SK-N-SH (cell line): ENCODE measurements at regions not wholly inside any gene's neighbourhood (a gene's known extent, or its start where the extent isn't known, plus 50 kb on each side); places are given as distances from the start of the nearest gene placed in this dataset.

Source experiments
- CTCF ChIA-PET: fragments of 300-600, 350-600 bp; formaldehyde crosslinking; extraction: SDS; loops from one replicate; lab custom pipeline; 2021; lab: Yijun Ruan, JAX
- POLR2A ChIA-PET: fragments of 350-600 bp; sonication (Branson Sonifier 250); formaldehyde crosslinking; extraction: SDS; loops from one replicate; lab custom pipeline; 2020; ENCODE audit warnings: antibody characterized with exemption, inconsistent platforms; lab: Yijun Ruan, JAX
- DNase-seq: peaks from one replicate; pipeline ENCODE4 v3.0.0; 2012
- H2AFZ ChIP-seq: fragments of 200-600 bp; sonication (generic); 2 replicates; pipeline ENCODE4 v1.8.1; 2016; ENCODE audit warnings: antibody characterized with exemption, mild to moderate bottlenecking, low read depth
- H3F3A ChIP-seq: fragments of 200-600 bp; sonication (generic); replicated peaks from 2 replicates; pipeline ENCODE3; 2016; ENCODE audit warnings: antibody characterized with exemption, mild to moderate bottlenecking; ENCODE audit not compliant: insufficient read depth
- H3K27ac ChIP-seq, 2 experiments: fragments of 200-500 bp in 1 of 2; fragments of 200-600 bp in 1 of 2; sonication (Bioruptor generic) in 1 of 2; sonication (generic), shearing (Covaris generic) in 1 of 2; 2 replicates each; pipeline versions ENCODE4 v1.5.1 to v1.6.1; 2014 to 2016; ENCODE audit warnings: low read depth in 2 of 2, inconsistent platforms in 1 of 2, low read length in 1 of 2, mild to moderate bottlenecking in 1 of 2, mixed read lengths in 1 of 2
- H3K27me3 ChIP-seq: fragments of 200-600 bp; sonication (generic), shearing (Covaris generic); 2 replicates; pipeline ENCODE4 v1.6.1; 2016; ENCODE audit warnings: mixed run types; ENCODE audit not compliant: insufficient read depth
- H3K36me3 ChIP-seq, 2 experiments: fragments of 200-500 bp in 1 of 2; fragments of 200-600 bp in 1 of 2; sonication (Bioruptor generic) in 1 of 2; sonication (generic) in 1 of 2; replicated peaks in 1 of 2; 2 replicates each; pipeline versions ENCODE3 to v1.5.1; 2014 to 2016; ENCODE audit warnings: low read length in 1 of 2, mild to moderate bottlenecking in 1 of 2; ENCODE audit not compliant: insufficient read depth in 2 of 2, control insufficient read depth in 1 of 2
- H3K4me1 ChIP-seq, 2 experiments: fragments of 200-500 bp in 1 of 2; fragments of 200-600 bp in 1 of 2; sonication (Bioruptor generic) in 1 of 2; sonication (generic), shearing (Covaris generic) in 1 of 2; 2 replicates each; pipeline versions ENCODE4 v1.5.1 to v1.6.1; 2014 to 2016; ENCODE audit warnings: low read depth in 1 of 2, low read length in 1 of 2, mixed run types in 1 of 2; ENCODE audit not compliant: insufficient read depth in 2 of 2, control insufficient read depth in 1 of 2
- H3K4me2 ChIP-seq: fragments of 200-600 bp; sonication (generic), shearing (Covaris generic); 2 replicates; pipeline ENCODE4 v1.6.1; 2017; ENCODE audit warnings: mixed run types
- H3K4me3 ChIP-seq, 2 experiments: fragments of 200-500 bp in 1 of 2; fragments of 200-600 bp in 1 of 2; sonication (Bioruptor generic) in 1 of 2; sonication (generic), shearing (Covaris generic) in 1 of 2; 2 replicates each; pipeline versions ENCODE4 v1.5.1 to v1.8.1; 2014 to 2016; ENCODE audit warnings: low read depth in 2 of 2, inconsistent platforms in 1 of 2, low read length in 1 of 2, mild to moderate bottlenecking in 1 of 2, mixed read lengths in 1 of 2, moderate library complexity in 1 of 2
- H3K79me2 ChIP-seq: fragments of 200-600 bp; sonication (generic); 2 replicates; pipeline ENCODE4 v1.8.1; 2017; ENCODE audit warnings: mild to moderate bottlenecking; ENCODE audit not compliant: insufficient read depth
- H3K9ac ChIP-seq: fragments of 200-600 bp; sonication (generic); 2 replicates; pipeline ENCODE4 v1.6.1; 2017; ENCODE audit warnings: mixed run types
- H3K9me2 ChIP-seq: fragments of 200-600 bp; sonication (generic); 2 replicates; pipeline ENCODE4 v1.6.1; 2017; ENCODE audit warnings: mixed run types
- H3K9me3 ChIP-seq: fragments of 200-600 bp; sonication (generic); 2 replicates; pipeline ENCODE4 v1.6.1; 2017; ENCODE audit warnings: mixed run types, mild to moderate bottlenecking, moderate library complexity
- H4K20me1 ChIP-seq: fragments of 200-600 bp; sonication (generic); 2 replicates; pipeline ENCODE4 v1.6.1; 2017; ENCODE audit warnings: mild to moderate bottlenecking, mixed run types; ENCODE audit not compliant: insufficient read depth
- EP300 ChIP-seq, 2 experiments: IDR thresholded peaks; 2 replicates each; pipeline versions ENCODE4 v1.4.0 to v1.6.1; 2012; ENCODE audit warnings: borderline replicate concordance in 1 of 2, low read depth in 1 of 2, low read length in 1 of 2
- FOXJ3 ChIP-seq: sonication (generic); formaldehyde crosslinking; IDR thresholded peaks from 2 replicates; pipeline ENCODE4 v1.5.1; 2020; ENCODE audit warnings: mild to moderate bottlenecking, missing genetic modification reagents
- FOXM1 ChIP-seq: IDR thresholded peaks from 2 replicates; pipeline ENCODE4 v1.4.0; 2012; ENCODE audit warnings: low read depth, mild to moderate bottlenecking
- GATA2 ChIP-seq: sonication (generic); formaldehyde crosslinking; IDR thresholded peaks from 2 replicates; pipeline ENCODE4 v1.5.0; 2020; ENCODE audit warnings: mild to moderate bottlenecking, missing genetic modification reagents
- IRF3 ChIP-seq: fragments of 150-350 bp; IDR thresholded peaks from 2 replicates; pipeline ENCODE4 v1.6.1; 2016; ENCODE audit warnings: mild to moderate bottlenecking, low read depth, low read length
- JUND ChIP-seq: IDR thresholded peaks from 2 replicates; pipeline ENCODE4 v1.4.0; 2012
- MEF2A ChIP-seq: IDR thresholded peaks from 2 replicates; pipeline ENCODE4 v1.4.0; 2012; ENCODE audit warnings: low read depth, borderline replicate concordance
- NFIC ChIP-seq: IDR thresholded peaks from 2 replicates; pipeline ENCODE4 v1.4.0; 2012; ENCODE audit warnings: borderline replicate concordance
- NRF1 ChIP-seq: IDR thresholded peaks from 2 replicates; pipeline ENCODE4 v1.6.1; 2012; ENCODE audit warnings: low read depth, mild to moderate bottlenecking, low read length
- PBX3 ChIP-seq: IDR thresholded peaks from 2 replicates; pipeline ENCODE4; 2012
- POLR2AphosphoS5 ChIP-seq: IDR thresholded peaks from 2 replicates; pipeline ENCODE4 v1.6.1; 2012; ENCODE audit warnings: low read depth, low read length
- RAD21 ChIP-seq: IDR thresholded peaks from 2 replicates; pipeline ENCODE4 v1.6.1; 2012; ENCODE audit warnings: mild to moderate bottlenecking, low read length
- RCOR1 ChIP-seq: fragments of 150-350 bp; IDR thresholded peaks from 2 replicates; pipeline ENCODE4 v1.6.1; 2017; ENCODE audit warnings: antibody characterized with exemption, low read length
- RXRA ChIP-seq: IDR thresholded peaks from 2 replicates; pipeline ENCODE4 v1.4.0; 2012; ENCODE audit warnings: low read depth, mild to moderate bottlenecking, borderline replicate concordance
- TEAD4 ChIP-seq: IDR thresholded peaks from 2 replicates; pipeline ENCODE4 v1.4.0; 2012; ENCODE audit warnings: mild to moderate bottlenecking, borderline replicate concordance; ENCODE audit not compliant: insufficient read depth
- USF1 ChIP-seq: IDR thresholded peaks from 2 replicates; pipeline ENCODE4 v1.4.0; 2012; ENCODE audit warnings: low read depth, borderline replicate concordance
- YY1 ChIP-seq: IDR thresholded peaks from 2 replicates; pipeline ENCODE4 v1.4.0; 2012; ENCODE audit warnings: low read depth, mild to moderate bottlenecking
- WGBS: methylation state at CpG from one replicate; pipeline ENCODE4 v1.1.6; 2017; ENCODE audit warnings: low lambda C conversion rate; 5-methylcytosine and 5-hydroxymethylcytosine counted together
- TF ChIP-seq, protein P1 (sequence below): IDR thresholded peaks from 2 replicates; pipeline ENCODE4 v1.4.0; 2012; ENCODE audit warnings: low read depth
- TF ChIP-seq, protein P2 (sequence below): fragments of 200-600 bp; sonication (generic); IDR thresholded peaks from 2 replicates; pipeline ENCODE4 v1.6.1; 2017; ENCODE audit warnings: antibody characterized with exemption, mild to moderate bottlenecking, moderate library complexity
- TF ChIP-seq, protein P3 (sequence below): IDR thresholded peaks from 2 replicates; pipeline ENCODE4 v1.4.0; 2012; ENCODE audit warnings: low read depth, borderline replicate concordance

GRCh38 chr16:6708576-6709215 lies 623.9 kb upstream of the RBFOX1 start (continued):
- TF ChIP-seq GATA2 (no peak), POLR2AphosphoS5 (no peak), PBX3 (no peak), USF1 (no peak), NRF1 (no peak)
- TF ChIP-seq, protein P1, sequence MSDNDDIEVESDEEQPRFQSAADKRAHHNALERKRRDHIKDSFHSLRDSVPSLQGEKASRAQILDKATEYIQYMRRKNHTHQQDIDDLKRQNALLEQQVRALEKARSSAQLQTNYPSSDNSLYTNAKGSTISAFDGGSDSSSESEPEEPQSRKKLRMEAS, result no peak

DNA sequence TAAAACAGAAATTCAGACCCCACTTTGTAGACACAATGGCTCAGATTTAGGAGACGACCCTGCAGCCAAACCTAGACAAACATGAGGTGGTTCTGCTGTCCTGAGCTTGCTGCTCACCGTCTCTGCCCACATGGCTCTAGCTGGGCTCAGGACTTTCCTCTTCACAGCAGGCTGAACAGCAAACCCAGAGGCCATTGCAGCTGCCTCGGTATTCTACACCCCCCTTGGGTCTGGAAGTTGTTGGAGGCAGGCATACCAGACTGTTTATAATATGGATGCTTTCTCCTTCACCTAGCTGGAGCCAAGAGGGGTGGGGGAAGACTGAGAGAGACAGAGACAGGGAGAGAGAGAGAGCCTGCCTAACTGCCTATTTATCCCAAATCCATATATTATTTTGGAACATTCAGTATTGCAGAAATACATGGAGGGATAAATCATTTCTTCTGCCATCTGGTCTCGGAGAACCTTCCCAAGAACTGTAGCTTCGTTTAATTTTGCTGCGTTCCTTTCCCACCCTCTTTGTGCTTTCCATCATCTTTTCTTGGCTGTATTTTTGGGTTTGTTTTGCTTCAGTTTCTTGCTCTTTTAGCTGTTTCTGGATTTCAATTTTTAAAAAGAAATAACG lies 628.2 kb upstream of the RBFOX1 start:
- TF ChIP-seq POLR2AphosphoS5, result no peak
- TF ChIP-seq TEAD4, result no peak
- no peak for TF ChIP-seq YY1
- no peak for TF ChIP-seq RXRA
- TF ChIP-seq IRF3, result no peak
- TF ChIP-seq NFIC, result no peak
- TF ChIP-seq RAD21, result no peak
- TF ChIP-seq, protein P2, sequence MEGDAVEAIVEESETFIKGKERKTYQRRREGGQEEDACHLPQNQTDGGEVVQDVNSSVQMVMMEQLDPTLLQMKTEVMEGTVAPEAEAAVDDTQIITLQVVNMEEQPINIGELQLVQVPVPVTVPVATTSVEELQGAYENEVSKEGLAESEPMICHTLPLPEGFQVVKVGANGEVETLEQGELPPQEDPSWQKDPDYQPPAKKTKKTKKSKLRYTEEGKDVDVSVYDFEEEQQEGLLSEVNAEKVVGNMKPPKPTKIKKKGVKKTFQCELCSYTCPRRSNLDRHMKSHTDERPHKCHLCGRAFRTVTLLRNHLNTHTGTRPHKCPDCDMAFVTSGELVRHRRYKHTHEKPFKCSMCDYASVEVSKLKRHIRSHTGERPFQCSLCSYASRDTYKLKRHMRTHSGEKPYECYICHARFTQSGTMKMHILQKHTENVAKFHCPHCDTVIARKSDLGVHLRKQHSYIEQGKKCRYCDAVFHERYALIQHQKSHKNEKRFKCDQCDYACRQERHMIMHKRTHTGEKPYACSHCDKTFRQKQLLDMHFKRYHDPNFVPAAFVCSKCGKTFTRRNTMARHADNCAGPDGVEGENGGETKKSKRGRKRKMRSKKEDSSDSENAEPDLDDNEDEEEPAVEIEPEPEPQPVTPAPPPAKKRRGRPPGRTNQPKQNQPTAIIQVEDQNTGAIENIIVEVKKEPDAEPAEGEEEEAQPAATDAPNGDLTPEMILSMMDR, result no peak
- TF ChIP-seq, protein P3, sequence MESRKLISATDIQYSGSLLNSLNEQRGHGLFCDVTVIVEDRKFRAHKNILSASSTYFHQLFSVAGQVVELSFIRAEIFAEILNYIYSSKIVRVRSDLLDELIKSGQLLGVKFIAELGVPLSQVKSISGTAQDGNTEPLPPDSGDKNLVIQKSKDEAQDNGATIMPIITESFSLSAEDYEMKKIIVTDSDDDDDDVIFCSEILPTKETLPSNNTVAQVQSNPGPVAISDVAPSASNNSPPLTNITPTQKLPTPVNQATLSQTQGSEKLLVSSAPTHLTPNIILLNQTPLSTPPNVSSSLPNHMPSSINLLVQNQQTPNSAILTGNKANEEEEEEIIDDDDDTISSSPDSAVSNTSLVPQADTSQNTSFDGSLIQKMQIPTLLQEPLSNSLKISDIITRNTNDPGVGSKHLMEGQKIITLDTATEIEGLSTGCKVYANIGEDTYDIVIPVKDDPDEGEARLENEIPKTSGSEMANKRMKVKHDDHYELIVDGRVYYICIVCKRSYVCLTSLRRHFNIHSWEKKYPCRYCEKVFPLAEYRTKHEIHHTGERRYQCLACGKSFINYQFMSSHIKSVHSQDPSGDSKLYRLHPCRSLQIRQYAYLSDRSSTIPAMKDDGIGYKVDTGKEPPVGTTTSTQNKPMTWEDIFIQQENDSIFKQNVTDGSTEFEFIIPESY, result no peak
- no peak for TF ChIP-seq FOXJ3 (CRISPR knock-in tag)
- no peak for TF ChIP-seq JUND
- no peak for TF ChIP-seq FOXM1
- TF ChIP-seq GATA2, result no peak
- TF ChIP-seq PBX3, result no peak
- no peak for TF ChIP-seq EP300 (IDR thresholded peaks at IDR 0.05; ENCODE audit: borderline replicate concordance in 1 of 2, low read depth in 1 of 2, low read length in 1 of 2)
- no peak for TF ChIP-seq MEF2A
- no peak for TF ChIP-seq USF1
- no peak for TF ChIP-seq NRF1
- no peak for TF ChIP-seq RCOR1
- ChIA-PET POLR2A (no interaction called here), CTCF (interaction anchor here (3.7 kb wide), 1 partner anchor 21 kb away, joined by 26 read pairs; no protein-coding TSS in a partner anchor)
- H2AFZ ChIP-seq, result no peak overlapping the region
- no peaks in the 10 kb centered on the region for H3K9me2 ChIP-seq
- H3K27me3 ChIP-seq, result no peaks in the 10 kb centered on the region
- no peaks in the 10 kb centered on the region for H3F3A ChIP-seq
- no peak overlapping the region for H3K27ac ChIP-seq
- DNase-seq, result no peak
- WGBS, result 23% methylated on average over 6 of the region's 7 CpGs
- H3K36me3 ChIP-seq, result no peaks in the 10 kb centered on the region
- no peak overlapping the region for H3K4me3 ChIP-seq
- no peaks in the 10 kb centered on the region for H4K20me1 ChIP-seq
- H3K79me2 ChIP-seq, result no peaks in the 10 kb centered on the region
- H3K9me3 ChIP-seq, result no peaks in the 10 kb centered on the region
- H3K4me2 ChIP-seq, result no peak overlapping the region
- no peak overlapping the region for H3K9ac ChIP-seq
- H3K4me1 ChIP-seq, result no peaks in the 10 kb centered on the region
